ENCODE measurements at regions not wholly inside any gene's neighbourhood (a gene's known extent, or its start where the extent isn't known, plus 50 kb on each side); places are given as distances from the start of the nearest gene placed in this dataset.

DNA sequence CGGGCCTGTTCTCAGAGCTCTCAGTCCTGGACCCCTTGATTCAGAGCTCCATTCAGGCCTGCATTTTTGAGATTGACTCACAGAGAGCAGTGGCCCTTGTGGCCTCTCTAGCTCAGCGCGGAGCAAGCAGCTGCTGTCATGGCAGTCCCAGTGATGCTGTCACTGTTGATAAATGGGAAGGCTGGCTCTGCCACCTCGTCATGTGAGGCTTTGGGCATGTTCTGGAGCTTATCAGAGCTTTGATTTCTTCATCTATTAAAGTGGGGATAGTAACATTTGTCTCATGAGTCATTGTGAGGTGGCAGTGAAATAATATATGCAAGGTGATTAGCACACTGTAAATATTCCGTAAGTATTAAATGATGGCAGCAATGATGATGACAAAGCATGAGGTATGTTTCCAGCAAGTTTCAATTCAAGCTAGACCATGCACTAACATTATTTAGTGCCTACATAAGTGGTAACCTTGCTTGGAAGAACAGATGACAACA lies 126.4 kb upstream of the CXCL14 start:
- Histone ChIP-seq H3K79me1 (ENCODE audit: low read depth, low read length) (no peaks in the 10 kb centered on the region), H3K27me3 (ENCODE audit: control insufficient read depth in 3 of 3, insufficient read depth in 3 of 3, low read depth in 1 of 3, low read length in 3 of 3) (peaks cover 0 to 1% (median 0%) of the 10 kb centered on the region in 3 experiments), H3K4ac (ENCODE audit: low read length) (no peak overlapping the region), H3K9me3 (replicated peaks in 1 of 2; ENCODE audit: control insufficient read depth in 2 of 2, insufficient read depth in 1 of 2, low read depth in 1 of 2, low read length in 2 of 2) (no peaks in the 10 kb centered on the region), H2BK15ac (ENCODE audit: low read length) (no peak overlapping the region), H3K4me1 (ENCODE audit: control insufficient read depth in 2 of 2, insufficient read depth in 1 of 2, low read depth in 1 of 2, low read length in 2 of 2) (peaks cover 0 to 8% of the 10 kb centered on the region in 2 donors), H2BK120ac (ENCODE audit: low read depth, low read length) (no peak overlapping the region), H2BK5ac (ENCODE audit: low read length) (no peak overlapping the region), H4K91ac (ENCODE audit: low read depth, low read length, poor library complexity) (no peak overlapping the region), H3K14ac (ENCODE audit: low read length) (no peak overlapping the region), H3K36me3 (replicated peaks in 1 of 2; ENCODE audit: control insufficient read depth in 2 of 2, insufficient read depth in 2 of 2, low read length in 2 of 2) (no peaks in the 10 kb centered on the region), H3K23ac (ENCODE audit: low read depth, low read length, poor library complexity) (no peak overlapping the region), H3K4me2 (ENCODE audit: insufficient read depth, low read length, poor library complexity, severe bottlenecking) (no peak overlapping the region), H3K4me3 (ENCODE audit: low read length in 2 of 2) (no peak overlapping the region), H3K27ac (replicated peaks; ENCODE audit: low read length) (no peak overlapping the region), H4K8ac (ENCODE audit: low read depth, low read length) (no peak overlapping the region), H2AFZ (ENCODE audit: low read length) (no peak overlapping the region), H2BK12ac (ENCODE audit: low read length) (no peak overlapping the region), H3K18ac (ENCODE audit: low read length) (peak overlapping the region; percentile 15), H3K9ac (ENCODE audit: low read depth, low read length, poor library complexity) (no peak overlapping the region), H2AK5ac (ENCODE audit: low read depth, low read length) (no peak overlapping the region)
- no peak for DNase-seq (ENCODE audit: low spot score)
- WGBS, 2 donors (ENCODE audit: extremely low coverage in 2 of 2, insufficient read length in 2 of 2, insufficient replicate concordance in 1 of 2): no CpG with 5 or more reads among the region's 5 CpGs

DNA sequence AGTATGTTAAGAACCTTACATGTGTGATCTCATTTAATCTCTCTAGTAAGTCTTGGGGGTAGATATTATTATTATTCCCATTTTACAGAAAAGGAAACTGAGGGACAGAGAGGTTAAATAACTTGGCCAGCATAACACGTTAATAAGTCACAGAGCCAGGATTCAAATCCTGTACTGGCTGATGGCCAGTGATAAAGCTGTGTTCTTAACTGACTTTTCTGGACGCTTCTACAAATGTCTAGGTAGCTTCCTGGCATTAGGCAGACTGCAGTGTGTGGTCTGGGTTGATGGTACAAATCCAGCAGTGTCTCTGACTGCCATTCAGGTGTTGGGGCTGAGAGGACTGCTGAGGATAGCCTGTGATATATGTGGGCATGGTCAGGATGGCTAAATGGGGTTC lies 125.8 kb upstream of the CXCL14 start:
- Histone ChIP-seq H3K9me3 (replicated peaks in 1 of 2; ENCODE audit: control insufficient read depth in 2 of 2, insufficient read depth in 1 of 2, low read depth in 1 of 2, low read length in 2 of 2) (no peaks in the 10 kb centered on the region), H3K36me3 (replicated peaks in 1 of 2; ENCODE audit: control insufficient read depth in 2 of 2, insufficient read depth in 2 of 2, low read length in 2 of 2) (no peaks in the 10 kb centered on the region), H2BK5ac (ENCODE audit: low read length) (no peak overlapping the region), H2AFZ (ENCODE audit: low read length) (no peak overlapping the region), H2BK15ac (ENCODE audit: low read length) (no peak overlapping the region), H3K27me3 (ENCODE audit: control insufficient read depth in 3 of 3, insufficient read depth in 3 of 3, low read depth in 1 of 3, low read length in 3 of 3) (no peaks in the 10 kb centered on the region), H3K4me2 (ENCODE audit: insufficient read depth, low read length, poor library complexity, severe bottlenecking) (no peak overlapping the region), H2BK120ac (ENCODE audit: low read depth, low read length) (no peak overlapping the region), H3K14ac (ENCODE audit: low read length) (no peak overlapping the region), H3K79me1 (ENCODE audit: low read depth, low read length) (no peaks in the 10 kb centered on the region), H3K4ac (ENCODE audit: low read length) (no peak overlapping the region), H2BK12ac (ENCODE audit: low read length) (no peak overlapping the region), H2AK5ac (ENCODE audit: low read depth, low read length) (no peak overlapping the region), H4K8ac (ENCODE audit: low read depth, low read length) (no peak overlapping the region), H3K4me3 (ENCODE audit: low read length in 2 of 2) (no peak overlapping the region), H3K18ac (ENCODE audit: low read length) (no peak overlapping the region), H3K9ac (ENCODE audit: low read depth, low read length, poor library complexity) (no peak overlapping the region), H4K91ac (ENCODE audit: low read depth, low read length, poor library complexity) (no peak overlapping the region), H3K23ac (ENCODE audit: low read depth, low read length, poor library complexity) (no peak overlapping the region), H3K27ac (replicated peaks; ENCODE audit: low read length) (no peak overlapping the region), H3K4me1 (ENCODE audit: control insufficient read depth in 2 of 2, insufficient read depth in 1 of 2, low read depth in 1 of 2, low read length in 2 of 2) (peaks cover 0 to 6% of the 10 kb centered on the region in 2 donors)
- no peak for DNase-seq (ENCODE audit: low spot score)
- no CpG with 5 or more reads among the region's 2 CpGs for WGBS, 2 donors (ENCODE audit: extremely low coverage in 2 of 2, insufficient read length in 2 of 2, insufficient replicate concordance in 1 of 2)

DNA sequence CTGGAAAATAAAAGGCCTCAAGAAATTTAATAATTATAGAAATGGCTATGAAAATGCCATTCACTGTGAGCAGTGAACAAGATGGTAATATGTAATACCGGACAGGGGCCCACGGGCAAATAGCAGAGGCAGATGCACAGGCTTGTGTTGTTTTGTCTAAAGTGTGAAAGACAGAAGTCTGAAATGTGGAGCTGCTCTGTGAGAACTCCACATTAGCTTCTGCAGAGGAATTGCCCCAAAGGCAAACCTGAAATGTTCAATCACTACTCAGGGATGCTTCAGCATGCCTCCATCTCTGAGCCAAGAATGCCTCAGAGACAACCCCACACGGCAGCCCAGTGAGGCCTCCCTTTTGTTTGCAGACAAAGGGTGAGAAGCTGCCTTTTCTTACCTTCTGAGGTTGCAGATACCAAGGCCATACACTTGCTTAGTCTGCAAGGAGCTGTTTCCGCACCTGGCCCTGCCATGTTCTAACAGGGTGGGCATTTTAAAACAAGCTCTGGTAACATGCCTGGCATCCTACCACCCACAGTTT lies 124.3 kb upstream of the CXCL14 start:
- Histone ChIP-seq H3K36me3 (replicated peaks in 1 of 2; ENCODE audit: control insufficient read depth in 2 of 2, insufficient read depth in 2 of 2, low read length in 2 of 2) (no peaks in the 10 kb centered on the region), H3K23ac (ENCODE audit: low read depth, low read length, poor library complexity) (no peak overlapping the region), H3K4me3 (ENCODE audit: low read length in 2 of 2) (no peak overlapping the region), H3K4me2 (ENCODE audit: insufficient read depth, low read length, poor library complexity, severe bottlenecking) (no peak overlapping the region), H2BK15ac (ENCODE audit: low read length) (no peak overlapping the region), H3K18ac (ENCODE audit: low read length) (no peak overlapping the region), H2BK5ac (ENCODE audit: low read length) (no peak overlapping the region), H4K91ac (ENCODE audit: low read depth, low read length, poor library complexity) (no peak overlapping the region), H3K27me3 (ENCODE audit: control insufficient read depth in 3 of 3, insufficient read depth in 3 of 3, low read depth in 1 of 3, low read length in 3 of 3) (no peaks in the 10 kb centered on the region), H2AFZ (ENCODE audit: low read length) (no peak overlapping the region), H3K79me1 (ENCODE audit: low read depth, low read length) (no peaks in the 10 kb centered on the region), H3K4ac (ENCODE audit: low read length) (no peak overlapping the region), H3K4me1 (ENCODE audit: control insufficient read depth in 2 of 2, insufficient read depth in 1 of 2, low read depth in 1 of 2, low read length in 2 of 2) (peaks cover 0 to 6% of the 10 kb centered on the region in 2 donors), H2BK120ac (ENCODE audit: low read depth, low read length) (no peak overlapping the region), H2AK5ac (ENCODE audit: low read depth, low read length) (no peak overlapping the region), H4K8ac (ENCODE audit: low read depth, low read length) (no peak overlapping the region), H3K9me3 (replicated peaks in 1 of 2; ENCODE audit: control insufficient read depth in 2 of 2, insufficient read depth in 1 of 2, low read depth in 1 of 2, low read length in 2 of 2) (no peaks in the 10 kb centered on the region), H3K27ac (replicated peaks; ENCODE audit: low read length) (no peak overlapping the region), H3K9ac (ENCODE audit: low read depth, low read length, poor library complexity) (no peak overlapping the region), H2BK12ac (ENCODE audit: low read length) (no peak overlapping the region), H3K14ac (ENCODE audit: low read length) (no peak overlapping the region)
- no CpG with 5 or more reads among the region's 4 CpGs for WGBS, 2 donors (ENCODE audit: extremely low coverage in 2 of 2, insufficient read length in 2 of 2, insufficient replicate concordance in 1 of 2)
- DNase-seq (ENCODE audit: low spot score): no peak

DNA sequence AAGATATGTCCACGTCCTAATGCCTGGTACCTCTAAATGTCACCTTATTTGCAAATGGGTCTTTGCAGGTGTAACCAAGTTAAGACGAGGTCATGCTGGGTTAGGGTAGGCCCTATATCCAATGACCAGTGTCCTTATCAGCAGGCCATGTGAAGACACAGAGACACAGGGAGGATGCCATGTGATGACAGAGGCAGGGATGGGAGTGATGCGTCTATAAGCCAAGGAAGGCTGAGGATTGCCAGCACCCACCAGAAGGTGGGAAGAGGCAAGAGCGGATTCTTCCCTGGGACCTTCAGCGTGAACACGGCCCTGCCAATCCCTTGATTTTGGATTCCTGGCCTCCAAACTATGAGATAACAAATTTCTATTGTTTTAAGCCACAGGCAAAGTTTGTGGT lies 123.4 kb upstream of the CXCL14 start:
- Histone ChIP-seq H3K18ac (ENCODE audit: low read length) (no peak overlapping the region), H4K91ac (ENCODE audit: low read depth, low read length, poor library complexity) (no peak overlapping the region), H3K79me1 (ENCODE audit: low read depth, low read length) (no peaks in the 10 kb centered on the region), H3K36me3 (replicated peaks in 1 of 2; ENCODE audit: control insufficient read depth in 2 of 2, insufficient read depth in 2 of 2, low read length in 2 of 2) (no peaks in the 10 kb centered on the region), H3K9me3 (replicated peaks in 1 of 2; ENCODE audit: control insufficient read depth in 2 of 2, insufficient read depth in 1 of 2, low read depth in 1 of 2, low read length in 2 of 2) (no peaks in the 10 kb centered on the region), H3K4me3 (ENCODE audit: low read length in 2 of 2) (peak overlapping the region in 1 of 2 donors; percentile 46), H3K4ac (ENCODE audit: low read length) (no peak overlapping the region), H3K23ac (ENCODE audit: low read depth, low read length, poor library complexity) (no peak overlapping the region), H2AFZ (ENCODE audit: low read length) (no peak overlapping the region), H3K14ac (ENCODE audit: low read length) (no peak overlapping the region), H3K4me2 (ENCODE audit: insufficient read depth, low read length, poor library complexity, severe bottlenecking) (no peak overlapping the region), H2AK5ac (ENCODE audit: low read depth, low read length) (no peak overlapping the region), H2BK12ac (ENCODE audit: low read length) (no peak overlapping the region), H3K9ac (ENCODE audit: low read depth, low read length, poor library complexity) (no peak overlapping the region), H2BK15ac (ENCODE audit: low read length) (no peak overlapping the region), H2BK5ac (ENCODE audit: low read length) (no peak overlapping the region), H2BK120ac (ENCODE audit: low read depth, low read length) (no peak overlapping the region), H4K8ac (ENCODE audit: low read depth, low read length) (no peak overlapping the region), H3K27me3 (ENCODE audit: control insufficient read depth in 3 of 3, insufficient read depth in 3 of 3, low read depth in 1 of 3, low read length in 3 of 3) (no peaks in the 10 kb centered on the region), H3K4me1 (ENCODE audit: control insufficient read depth in 2 of 2, insufficient read depth in 1 of 2, low read depth in 1 of 2, low read length in 2 of 2) (peaks cover 0 to 6% of the 10 kb centered on the region in 2 donors), H3K27ac (replicated peaks; ENCODE audit: low read length) (no peak overlapping the region)
- no peak for DNase-seq (ENCODE audit: low spot score)
- WGBS, 2 donors (ENCODE audit: extremely low coverage in 2 of 2, insufficient read length in 2 of 2, insufficient replicate concordance in 1 of 2): no CpG with 5 or more reads among the region's 6 CpGs

All from neuronal stem cell (in vitro differentiated cells).